Activated T-cell treated with anti-CD3 and anti-CD28 coated beads for 1 hour (primary cell): ENCODE measurements at regions not wholly inside any gene's neighbourhood (a gene's known extent, or its start where the extent isn't known, plus 50 kb on each side); places are given as distances from the start of the nearest gene placed in this dataset.

ENCODE experiments used
- DNase-seq: peaks from one replicate; pipeline ENCODE4 v3.0.0-alpha.2; 2020; ENCODE audit warnings: low read depth

DNA sequence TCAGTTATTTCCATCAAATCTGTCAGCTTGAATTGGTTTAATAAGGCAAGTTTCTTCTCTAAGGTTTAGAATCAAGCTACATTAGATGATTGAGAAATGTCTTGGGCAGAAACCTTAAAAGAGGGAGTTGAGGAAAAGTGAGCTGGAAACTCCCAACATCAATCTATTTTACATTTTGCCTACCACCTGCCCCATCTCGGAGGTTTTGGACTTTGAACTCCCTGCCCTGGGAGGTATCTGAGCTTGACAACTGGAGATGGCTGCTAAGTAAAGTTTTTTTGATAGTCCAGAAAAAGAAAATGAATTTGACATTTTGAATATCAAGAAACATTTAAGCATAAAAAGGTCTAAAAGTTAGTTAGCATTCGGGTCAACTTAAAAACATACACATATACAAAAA, 234.2 kb downstream of the NFKBIZ start:
- DNase-seq: no peak

GRCh38 chr3:102084006-102084405, 234.7 kb downstream of the NFKBIZ start:
- no peak for DNase-seq

GRCh38 chr3:102084704-102085103, 235.4 kb downstream of the NFKBIZ start:
- DNase-seq: no peak

GRCh38 chr3:102085431-102086176, 236.3 kb downstream of the NFKBIZ start:
- no peak for DNase-seq

GRCh38 chr3:102087236-102087635, 237.9 kb downstream of the NFKBIZ start:
- no peak for DNase-seq

- DNase-seq: no peak
Measured at GRCh38 chr3:102089239-102089638, 239.9 kb downstream of the NFKBIZ start.

GRCh38 chr3:102089904-102090720, 240.8 kb downstream of the NFKBIZ start:
- DNase-seq: no peak

GRCh38 chr3:102090721-102091045, 241.4 kb downstream of the NFKBIZ start:
- DNase-seq: no peak

GRCh38 chr3:102091358-102091757, 242.0 kb downstream of the NFKBIZ start:
- no peak for DNase-seq

DNA sequence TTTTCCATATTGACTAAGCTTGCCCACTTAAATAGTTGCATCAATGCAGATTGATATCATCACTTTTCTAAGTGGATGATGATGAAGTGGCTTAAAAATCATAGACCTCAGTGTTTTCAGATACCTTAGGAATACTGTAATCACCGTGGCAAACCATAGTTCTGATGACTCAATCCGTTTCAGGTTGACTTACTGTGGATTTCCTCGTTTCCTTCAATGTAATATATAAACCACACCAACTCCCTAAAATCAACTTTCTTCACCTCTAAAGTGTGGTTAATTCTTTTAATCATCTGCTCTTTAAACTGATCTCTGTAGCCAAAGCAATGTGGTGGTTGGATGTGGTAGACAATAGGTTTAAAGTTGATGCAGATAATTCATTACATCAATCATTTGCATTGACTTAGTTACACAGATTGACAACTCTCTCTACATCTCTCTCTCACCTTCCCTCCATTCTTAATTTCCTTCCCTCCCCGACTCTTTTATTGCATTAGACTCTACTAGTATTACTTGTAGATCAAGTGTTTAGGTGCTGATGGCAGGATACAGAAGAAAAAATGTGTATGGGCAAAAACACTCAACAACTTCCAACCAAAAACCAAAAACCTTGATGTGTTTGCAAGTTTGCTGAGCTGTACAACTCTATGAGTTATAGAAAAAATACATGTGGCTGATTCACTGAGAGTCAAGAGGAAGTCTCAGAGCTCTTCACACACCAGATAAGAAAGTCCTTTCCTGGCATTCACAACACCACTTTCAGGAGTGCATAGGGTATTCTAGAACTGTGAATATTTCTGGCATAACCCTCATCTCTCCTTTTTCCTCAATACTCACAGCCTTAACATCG, 243.5 kb downstream of the NFKBIZ start:
- no peak for DNase-seq

GRCh38 chr3:102094506-102094905, 245.2 kb downstream of the NFKBIZ start:
- no peak for DNase-seq

GRCh38 chr3:102095383-102095782, 246.1 kb downstream of the NFKBIZ start:
- no peak for DNase-seq

GRCh38 chr3:102096066-102096465, 246.8 kb downstream of the NFKBIZ start:
- DNase-seq: no peak

GRCh38 chr3:102098130-102098885, 249.0 kb downstream of the NFKBIZ start:
- DNase-seq: no peak

DNA sequence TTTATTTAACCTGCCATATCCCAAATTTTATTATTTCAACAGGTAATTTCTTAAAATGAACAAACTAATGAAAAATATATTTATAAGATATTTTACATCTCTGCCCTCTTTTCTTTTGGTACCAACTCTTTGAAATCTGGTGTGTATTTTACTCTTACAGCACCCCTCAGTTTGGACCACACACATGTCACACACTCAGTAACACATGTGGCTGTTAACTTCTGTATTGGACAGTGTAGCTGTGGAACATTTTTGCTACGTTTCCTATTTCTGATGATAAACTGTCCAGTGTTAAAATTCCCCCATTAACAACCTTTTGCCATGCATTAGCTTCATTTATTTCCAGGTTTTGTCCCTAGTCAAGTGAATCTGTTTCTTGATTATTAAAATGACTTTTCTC, 250.6 kb downstream of the NFKBIZ start:
- DNase-seq: no peak

DNA sequence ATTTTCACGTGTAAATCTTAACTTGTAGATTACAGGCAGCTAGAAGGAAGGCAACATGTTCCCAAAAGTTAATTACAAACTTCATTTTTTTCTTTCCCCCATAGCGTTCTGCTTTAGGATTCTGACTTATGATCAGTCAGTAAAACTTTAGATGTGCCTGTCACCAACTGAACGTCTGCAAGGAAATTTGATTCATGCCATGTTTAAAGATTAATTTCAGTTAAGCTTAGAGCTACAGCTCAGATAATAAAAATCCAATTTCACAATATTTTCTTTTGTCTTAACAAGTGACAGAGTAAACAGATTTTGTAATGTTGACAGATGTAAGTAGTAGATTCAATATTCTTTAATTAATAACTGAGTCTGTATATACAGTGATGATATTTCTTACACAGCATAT, 253.1 kb downstream of the NFKBIZ start:
- no peak for DNase-seq

DNA sequence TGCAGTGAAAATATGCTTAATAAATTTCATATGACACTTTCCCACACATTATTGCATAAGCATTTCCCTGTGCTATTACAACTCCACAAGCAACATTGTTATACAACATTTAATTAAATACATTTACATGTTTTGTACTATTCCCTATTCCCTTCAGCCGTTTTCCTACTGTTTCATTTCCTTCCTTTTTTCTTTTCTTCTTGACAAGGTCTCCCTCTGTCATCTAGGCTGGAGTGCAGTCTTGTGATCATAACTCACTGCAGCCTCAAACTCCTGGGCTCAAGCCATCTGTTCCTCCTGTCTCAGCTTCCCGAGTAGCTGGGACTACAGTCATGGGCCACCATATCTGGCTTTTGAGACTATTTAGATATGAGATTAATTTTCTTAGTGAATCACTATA, 254.7 kb downstream of the NFKBIZ start:
- no peak for DNase-seq

DNA sequence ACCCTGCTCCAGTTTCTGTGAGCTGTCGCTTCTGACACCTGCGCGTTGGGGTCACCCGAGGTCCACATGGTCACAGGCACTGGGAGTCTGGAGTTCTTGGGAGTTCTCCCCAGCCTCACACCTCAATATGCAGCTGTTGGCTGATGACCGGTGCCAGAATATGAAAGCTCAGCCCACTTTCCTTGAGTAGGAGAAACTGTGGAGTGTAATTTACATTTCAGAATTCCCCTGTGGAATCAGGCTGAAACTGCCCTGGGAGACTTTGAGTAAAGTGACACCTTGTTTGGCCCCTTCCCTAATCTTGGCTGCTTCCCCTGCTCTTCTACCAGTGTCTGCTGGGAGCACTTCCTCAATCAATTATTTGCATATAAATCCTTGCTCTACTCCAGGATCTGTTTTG, 255.9 kb downstream of the NFKBIZ start:
- DNase-seq: no peak

GRCh38 chr3:102106416-102107097, 257.2 kb downstream of the NFKBIZ start:
- no peak for DNase-seq

GRCh38 chr3:102112704-102113230, 263.5 kb downstream of the NFKBIZ start:
- DNase-seq: no peak

DNA sequence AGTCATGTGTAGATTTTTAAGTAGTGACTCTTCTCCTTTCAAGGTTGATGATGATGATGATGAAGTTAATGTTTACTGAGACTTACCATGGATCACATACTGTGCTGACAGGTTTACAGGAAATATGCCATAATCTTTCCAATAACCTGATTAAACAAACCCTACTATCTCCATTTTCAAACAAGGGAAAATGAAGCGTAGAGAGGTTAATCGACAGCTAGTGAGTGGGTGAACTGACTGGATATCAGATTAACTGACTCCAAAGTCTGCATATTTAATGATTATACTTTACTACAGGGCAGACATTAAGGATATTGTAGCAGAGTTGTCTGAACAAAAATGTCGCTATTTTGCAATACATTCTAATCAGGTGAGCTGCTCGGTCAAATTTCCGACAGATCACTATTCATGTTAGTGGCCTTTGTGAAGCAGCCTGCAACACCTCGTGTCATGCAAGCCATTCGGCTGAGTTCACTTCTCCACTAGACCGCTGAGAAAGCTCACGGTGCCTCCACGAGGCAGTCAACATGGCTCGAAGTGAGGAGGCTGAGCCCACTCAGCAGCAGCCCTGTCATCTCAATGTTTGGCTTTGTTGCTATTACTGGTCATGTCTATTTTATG, 264.2 kb downstream of the NFKBIZ start:
- no peak for DNase-seq
